ENCODE measurements at regions not wholly inside any gene's neighbourhood (a gene's known extent, or its start where the extent isn't known, plus 50 kb on each side); places are given as distances from the start of the nearest gene placed in this dataset.

GRCh38 chr12:78321696-78322095 is 491.0 kb downstream of the NAV3 start:
- TF ChIP-seq, protein P1, sequence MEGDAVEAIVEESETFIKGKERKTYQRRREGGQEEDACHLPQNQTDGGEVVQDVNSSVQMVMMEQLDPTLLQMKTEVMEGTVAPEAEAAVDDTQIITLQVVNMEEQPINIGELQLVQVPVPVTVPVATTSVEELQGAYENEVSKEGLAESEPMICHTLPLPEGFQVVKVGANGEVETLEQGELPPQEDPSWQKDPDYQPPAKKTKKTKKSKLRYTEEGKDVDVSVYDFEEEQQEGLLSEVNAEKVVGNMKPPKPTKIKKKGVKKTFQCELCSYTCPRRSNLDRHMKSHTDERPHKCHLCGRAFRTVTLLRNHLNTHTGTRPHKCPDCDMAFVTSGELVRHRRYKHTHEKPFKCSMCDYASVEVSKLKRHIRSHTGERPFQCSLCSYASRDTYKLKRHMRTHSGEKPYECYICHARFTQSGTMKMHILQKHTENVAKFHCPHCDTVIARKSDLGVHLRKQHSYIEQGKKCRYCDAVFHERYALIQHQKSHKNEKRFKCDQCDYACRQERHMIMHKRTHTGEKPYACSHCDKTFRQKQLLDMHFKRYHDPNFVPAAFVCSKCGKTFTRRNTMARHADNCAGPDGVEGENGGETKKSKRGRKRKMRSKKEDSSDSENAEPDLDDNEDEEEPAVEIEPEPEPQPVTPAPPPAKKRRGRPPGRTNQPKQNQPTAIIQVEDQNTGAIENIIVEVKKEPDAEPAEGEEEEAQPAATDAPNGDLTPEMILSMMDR (IDR thresholded peaks at IDR 0.05; ENCODE audit: low read length): no peak
- TF ChIP-seq EZH2phosphoT487 (IDR thresholded peaks at IDR 0.05; ENCODE audit: low read length) (no peak), EZH2 (optimal IDR thresholded peaks at IDR 0.05; ENCODE audit: low read depth, low read length) (no peak)
